Chondrocyte (in vitro differentiated cells): ENCODE measurements at regions not wholly inside any gene's neighbourhood (a gene's known extent, or its start where the extent isn't known, plus 50 kb on each side); places are given as distances from the start of the nearest gene placed in this dataset.

Experiments used
- DNase-seq: peaks from one replicate; pipeline ENCODE4 v3.0.0; 2021; ENCODE audit warnings: mixed read lengths, low spot score
- H3K27ac Mint-ChIP-seq: one replicate; pipeline ENCODE4 v1.8.0; 2021; ENCODE audit warnings: mild to moderate bottlenecking, moderate library complexity, mixed read lengths; ENCODE audit not compliant: unreplicated experiment
- H3K27me3 Mint-ChIP-seq: 2 replicates; pipeline ENCODE4 v1.8.0; 2021; ENCODE audit warnings: low read depth, mixed read lengths
- H3K36me3 Mint-ChIP-seq: 2 replicates; pipeline ENCODE4 v1.8.0; 2021; ENCODE audit warnings: low read depth, mixed read lengths
- H3K4me1 Mint-ChIP-seq: 2 replicates; pipeline ENCODE4 v1.8.0; 2021; ENCODE audit warnings: low read depth, mild to moderate bottlenecking, mixed read lengths
- H3K4me3 Mint-ChIP-seq: one replicate; pipeline ENCODE4 v1.8.0; 2021; ENCODE audit warnings: mild to moderate bottlenecking, moderate library complexity, mixed read lengths; ENCODE audit not compliant: unreplicated experiment
- H3K9me3 Mint-ChIP-seq: 2 replicates; pipeline ENCODE4 v1.8.0; 2021; ENCODE audit warnings: low read depth, mixed read lengths
- CTCF ChIP-seq: fragments of 200-600 bp; sonication (generic); IDR thresholded peaks from 2 replicates; pipeline ENCODE4 v1.5.0; 2021; ENCODE audit warnings: antibody characterized with exemption, mild to moderate bottlenecking, moderate library complexity

- H3K9me3 Mint-ChIP-seq, result no peaks in the 10 kb centered on the region
- no peaks in the 10 kb centered on the region for H3K27me3 Mint-ChIP-seq
- no peak for DNase-seq
- H3K4me1 Mint-ChIP-seq, result peaks cover 15% of the 10 kb centered on the region
- H3K4me3 Mint-ChIP-seq, result no peak overlapping the region
- no peaks in the 10 kb centered on the region for H3K36me3 Mint-ChIP-seq
- no peak for TF ChIP-seq CTCF
- no peak overlapping the region for H3K27ac Mint-ChIP-seq
Measured at GRCh38 chr2:216920937-216921456, 61.1 kb upstream of the TNP1 start.

- Mint-ChIP-seq H3K4me3 (no peak overlapping the region), H3K27ac (no peak overlapping the region), H3K9me3 (no peaks in the 10 kb centered on the region), H3K27me3 (no peaks in the 10 kb centered on the region), H3K4me1 (peaks cover 15% of the 10 kb centered on the region), H3K36me3 (no peaks in the 10 kb centered on the region)
- DNase-seq, result no peak
- no peak for TF ChIP-seq CTCF
Measured at GRCh38 chr2:216920143-216920876, 60.4 kb upstream of the TNP1 start.

- H3K27me3 Mint-ChIP-seq, result no peaks in the 10 kb centered on the region
- TF ChIP-seq CTCF, result no peak
- peaks cover 15% of the 10 kb centered on the region for H3K4me1 Mint-ChIP-seq
- DNase-seq, result no peak
- H3K9me3 Mint-ChIP-seq, result no peaks in the 10 kb centered on the region
- no peak overlapping the region for H3K27ac Mint-ChIP-seq
- no peaks in the 10 kb centered on the region for H3K36me3 Mint-ChIP-seq
- no peak overlapping the region for H3K4me3 Mint-ChIP-seq
Measured at GRCh38 chr2:216918088-216918680, 58.3 kb upstream of the TNP1 start.

GRCh38 chr2:216916956-216917650 is 57.2 kb upstream of the TNP1 start:
- Mint-ChIP-seq H3K36me3 (no peaks in the 10 kb centered on the region), H3K27me3 (no peaks in the 10 kb centered on the region), H3K27ac (no peak overlapping the region), H3K9me3 (no peaks in the 10 kb centered on the region), H3K4me3 (no peak overlapping the region), H3K4me1 (peaks cover 15% of the 10 kb centered on the region)
- no peak for DNase-seq
- no peak for TF ChIP-seq CTCF

- H3K9me3 Mint-ChIP-seq, result no peaks in the 10 kb centered on the region
- H3K4me3 Mint-ChIP-seq, result no peak overlapping the region
- H3K36me3 Mint-ChIP-seq, result no peaks in the 10 kb centered on the region
- H3K27ac Mint-ChIP-seq, result no peak overlapping the region
- H3K27me3 Mint-ChIP-seq, result no peaks in the 10 kb centered on the region
- no peak for TF ChIP-seq CTCF
- H3K4me1 Mint-ChIP-seq, result peaks cover 15% of the 10 kb centered on the region
- DNase-seq, result no peak
Measured at GRCh38 chr2:216915557-216916150, 55.8 kb upstream of the TNP1 start.
